Right lung (tissue), 2 donors: ENCODE measurements at regions not wholly inside any gene's neighbourhood (a gene's known extent, or its start where the extent isn't known, plus 50 kb on each side); places are given as distances from the start of the nearest gene placed in this dataset.
"Not testable (repeated sequence)": the region's sequence is repeated elsewhere in the genome, so short reads cannot be mapped to it uniquely, and the experiment has no call there.

ENCODE experiments used
- DNase-seq, 2 donors: peaks; one replicate each; pipeline ENCODE4 v3.0.0-alpha.2; 2013

GRCh38 chr12:124130691-124131591 lies 157.9 kb downstream of the ZNF664 start:
- DNase-seq = no peak

- no peak for DNase-seq
Observed at GRCh38 chr12:124131659-124132058, 158.6 kb downstream of the ZNF664 start.

DNA sequence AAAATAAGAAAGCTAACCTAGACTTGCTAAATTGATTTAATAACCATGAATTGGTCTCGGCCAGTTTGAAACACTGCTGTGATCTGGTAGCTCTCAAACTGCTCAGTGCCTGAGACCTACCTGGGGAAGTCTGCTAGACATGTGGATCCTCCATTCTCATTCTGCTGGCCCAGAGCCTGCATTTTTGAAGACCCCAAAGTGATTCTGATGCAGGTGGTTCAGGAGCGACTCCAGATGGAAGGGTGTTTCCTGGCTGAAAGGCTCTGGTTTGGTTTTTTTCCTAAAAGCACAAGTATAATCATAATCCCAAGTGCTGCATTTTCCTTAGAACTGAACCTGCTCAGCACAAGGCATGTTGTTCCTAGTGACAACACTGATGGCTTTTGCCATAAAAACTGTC lies 159.5 kb downstream of the ZNF664 start:
- DNase-seq = no peak

GRCh38 chr12:124136796-124137195 lies 158.1 kb upstream of the RFLNA start:
- DNase-seq = no peak

DNA sequence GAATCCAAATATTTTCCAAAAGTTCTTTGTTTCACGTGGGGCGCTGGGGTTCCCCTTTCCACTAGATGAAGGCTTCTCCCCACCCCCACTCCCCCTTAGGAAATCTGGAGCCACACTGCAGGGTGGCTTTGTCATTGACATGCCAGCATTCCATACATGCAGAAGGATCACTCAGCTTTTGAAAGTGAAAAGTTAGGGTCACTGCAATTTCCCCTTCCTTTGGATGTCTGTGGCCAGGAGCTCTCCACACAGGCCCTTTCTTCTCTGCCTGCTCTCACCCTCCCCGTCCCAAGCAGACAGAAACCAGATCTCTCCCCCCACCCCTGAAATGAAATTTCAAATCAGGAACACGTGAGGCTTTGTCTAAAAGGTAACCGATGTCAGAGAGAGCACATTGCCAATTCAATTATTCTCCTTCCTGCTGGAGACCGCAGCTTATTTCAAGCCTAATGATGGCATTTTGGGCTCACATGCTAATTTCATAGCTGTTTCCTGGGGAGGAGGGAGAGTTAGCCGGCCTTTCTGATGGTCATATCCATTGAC lies 153.9 kb upstream of the RFLNA start:
- DNase-seq = no peak

GRCh38 chr12:124141611-124142010 lies 153.3 kb upstream of the RFLNA start:
- DNase-seq = not testable (repeated sequence)

GRCh38 chr12:124142395-124143035 lies 152.4 kb upstream of the RFLNA start:
- DNase-seq = no peak

DNA sequence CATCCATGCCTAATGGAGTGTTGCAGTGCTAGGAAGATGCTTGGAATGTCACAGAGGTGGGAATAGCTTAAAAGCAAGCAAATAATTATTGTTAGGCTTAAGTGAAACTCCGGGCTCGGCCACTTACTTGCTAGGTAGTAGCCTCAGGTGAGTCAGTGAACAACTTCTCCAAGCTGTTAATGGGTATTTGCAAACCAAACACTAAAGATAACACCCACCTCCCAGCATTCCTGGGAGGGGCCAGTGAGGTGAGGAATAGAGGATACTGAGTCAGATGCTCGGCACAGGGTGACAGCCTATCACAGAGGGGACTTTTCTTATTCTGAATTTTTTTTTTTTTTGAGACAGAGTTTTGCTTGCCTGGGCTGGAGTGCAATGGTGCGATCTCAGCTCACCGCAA lies 151.2 kb upstream of the RFLNA start:
- DNase-seq = no peak

GRCh38 chr12:124144531-124145194 lies 150.2 kb upstream of the RFLNA start:
- DNase-seq = no peak

- no peak for DNase-seq
Observed at GRCh38 chr12:124147027-124147426, 147.9 kb upstream of the RFLNA start.

GRCh38 chr12:124147575-124147974 lies 147.3 kb upstream of the RFLNA start:
- no peak for DNase-seq

DNA sequence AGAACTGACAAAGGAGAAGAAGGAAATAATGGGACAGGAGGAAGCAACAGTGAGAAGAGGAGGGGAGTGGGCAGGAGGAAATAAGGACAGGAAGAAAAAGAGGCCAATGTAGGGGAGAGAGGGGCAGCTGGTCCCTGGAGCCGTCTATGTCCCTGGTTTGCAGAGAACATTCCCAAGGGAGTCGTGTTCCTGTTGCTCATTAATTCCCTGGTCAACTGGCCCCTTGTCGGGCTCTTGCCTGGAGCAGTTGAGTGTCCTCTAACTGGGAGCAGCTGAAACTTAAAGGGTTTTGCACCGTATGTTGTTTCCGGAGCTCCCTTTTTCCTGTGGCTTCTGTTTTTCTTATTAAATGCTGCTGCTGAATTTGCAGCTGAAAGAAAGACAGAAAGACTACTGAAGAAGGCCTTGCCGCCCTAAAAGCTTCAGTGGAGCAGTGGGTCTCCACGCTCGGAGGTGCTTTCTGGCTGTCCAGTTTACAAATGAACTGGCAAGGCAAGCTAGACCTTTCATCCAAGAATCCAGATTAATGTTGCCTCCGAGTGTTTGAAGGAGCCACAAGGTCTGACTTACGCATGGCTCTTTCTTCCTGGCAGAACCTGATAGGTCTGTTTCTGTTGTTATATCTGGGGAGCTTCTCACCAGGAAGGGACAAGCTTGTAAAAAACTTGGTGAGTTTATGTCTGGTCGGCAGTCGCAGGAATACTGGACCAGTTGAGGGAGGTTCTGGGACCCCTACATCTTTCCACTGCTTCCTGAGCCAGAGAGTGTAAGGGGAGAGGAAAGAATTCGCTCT lies 146.2 kb upstream of the RFLNA start:
- no peak for DNase-seq

DNA sequence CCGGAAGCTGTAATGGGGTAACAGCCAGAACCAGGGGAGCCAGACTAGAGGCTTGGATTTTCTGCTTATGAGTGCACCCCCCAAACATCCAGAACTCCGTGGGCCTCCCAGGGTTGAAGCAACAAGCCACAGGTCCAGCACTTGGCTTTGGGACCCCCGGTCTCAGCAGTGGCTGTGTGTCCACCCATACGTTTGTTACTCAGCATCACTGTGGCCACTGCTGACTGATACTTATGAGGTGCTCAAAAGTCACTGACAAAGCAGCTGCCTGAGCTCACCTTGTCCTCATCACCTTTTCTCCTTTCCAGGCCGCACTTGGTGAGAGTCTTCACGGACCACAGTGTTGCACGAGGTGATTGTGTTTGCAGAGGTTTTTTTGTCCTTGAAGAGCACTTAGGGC lies 145.6 kb upstream of the RFLNA start:
- DNase-seq = no peak

DNA sequence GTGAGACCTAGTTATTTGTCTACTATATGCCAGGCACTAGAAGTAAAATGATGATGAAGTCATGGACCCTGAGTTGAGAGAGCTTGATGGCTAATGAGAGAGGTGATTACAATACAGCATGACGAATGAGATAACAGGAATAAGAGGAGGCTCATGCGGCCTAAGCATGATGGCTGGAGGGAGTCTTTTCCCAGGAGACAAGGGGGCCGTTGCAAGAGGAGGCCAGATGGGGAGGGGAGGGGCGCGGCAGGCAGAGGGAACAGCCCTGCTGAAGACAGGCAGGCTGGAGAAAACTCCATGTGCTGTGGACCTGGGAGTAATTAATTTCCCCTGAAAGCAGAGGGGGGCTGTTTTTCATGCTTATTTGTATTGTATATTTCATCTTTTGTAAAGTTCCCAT lies 144.7 kb upstream of the RFLNA start:
- no peak for DNase-seq

DNA sequence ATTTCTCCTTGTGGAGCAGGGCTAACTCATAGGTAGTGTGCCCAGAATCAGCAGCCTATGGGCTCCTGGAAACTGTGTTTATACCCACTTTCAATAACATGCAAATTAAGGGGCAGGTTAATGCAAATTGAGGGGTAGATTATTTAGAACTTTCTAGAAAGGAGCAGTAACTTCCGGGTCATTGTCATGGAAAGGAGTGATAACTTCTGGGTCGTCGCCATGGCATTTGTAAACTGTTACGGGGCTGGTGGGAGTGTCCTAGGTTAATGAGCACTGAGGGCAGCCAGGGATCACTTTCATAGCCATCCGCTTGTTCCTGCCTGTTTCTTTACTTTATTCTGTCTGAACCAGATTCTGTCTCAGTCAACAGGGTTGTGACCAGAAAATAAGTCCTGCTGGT lies 143.3 kb upstream of the RFLNA start:
- DNase-seq = no peak

- no peak for DNase-seq
Observed at GRCh38 chr12:124152731-124153130, 142.2 kb upstream of the RFLNA start.

DNA sequence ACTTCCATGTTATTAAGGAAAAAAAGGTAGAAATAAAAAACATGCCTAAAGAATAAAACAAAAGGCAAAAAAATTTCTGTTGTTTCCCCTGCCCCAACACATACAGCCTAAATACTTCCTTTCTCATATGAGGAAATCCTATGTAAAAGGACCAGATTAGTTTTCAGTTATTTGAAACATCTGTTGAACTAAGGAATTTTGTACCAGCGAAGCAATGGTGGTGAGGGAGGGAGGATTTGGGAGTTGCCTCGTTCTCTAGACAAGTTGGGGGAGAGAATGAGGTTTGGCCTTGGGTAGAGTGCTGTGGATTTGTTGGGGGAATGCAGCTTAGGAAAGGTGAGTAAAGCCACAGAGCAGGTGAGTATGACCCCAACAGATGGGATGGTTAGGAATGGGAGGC lies 141.5 kb upstream of the RFLNA start:
- DNase-seq = no peak

DNA sequence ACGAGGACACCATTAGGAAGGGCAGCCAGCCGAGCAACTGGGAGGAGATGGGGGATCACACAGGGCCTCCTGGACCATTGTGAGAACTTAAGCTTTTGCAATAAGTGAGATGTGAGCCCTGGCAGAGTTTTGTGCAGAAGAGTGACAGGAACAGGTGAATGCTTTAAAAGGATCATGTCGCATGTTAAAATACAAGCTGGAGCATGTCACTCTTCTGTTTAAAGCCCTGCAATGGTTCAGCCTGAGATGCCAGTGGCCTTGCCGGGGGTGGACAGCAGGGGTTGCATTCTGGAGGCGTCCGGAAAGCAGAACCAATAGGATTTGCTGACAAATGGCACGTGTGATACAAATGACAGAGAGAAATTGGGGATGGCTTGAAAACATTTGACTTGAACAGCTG lies 137.5 kb upstream of the RFLNA start:
- no peak for DNase-seq

DNA sequence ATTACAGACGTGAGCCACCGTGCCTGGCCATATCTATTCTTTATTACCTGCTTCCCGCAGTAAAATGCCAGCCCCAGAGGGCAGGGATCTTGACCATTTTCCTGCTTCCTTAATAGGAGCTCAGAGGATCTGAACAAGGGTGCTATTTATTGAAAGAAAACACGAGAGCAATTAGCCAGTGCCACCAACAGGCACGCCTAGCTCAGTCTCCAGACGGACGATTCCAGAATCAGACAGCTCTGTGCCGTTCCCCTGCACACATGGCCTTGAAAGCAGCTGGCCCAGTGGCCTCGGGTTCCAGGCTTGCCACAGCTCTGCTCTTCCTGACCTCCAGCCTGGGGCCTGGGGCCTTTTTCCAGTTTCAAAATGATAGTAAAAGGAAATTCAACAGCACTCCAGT lies 135.2 kb upstream of the RFLNA start:
- no peak for DNase-seq

GRCh38 chr12:124160097-124160756 lies 134.7 kb upstream of the RFLNA start:
- DNase-seq = no peak

DNA sequence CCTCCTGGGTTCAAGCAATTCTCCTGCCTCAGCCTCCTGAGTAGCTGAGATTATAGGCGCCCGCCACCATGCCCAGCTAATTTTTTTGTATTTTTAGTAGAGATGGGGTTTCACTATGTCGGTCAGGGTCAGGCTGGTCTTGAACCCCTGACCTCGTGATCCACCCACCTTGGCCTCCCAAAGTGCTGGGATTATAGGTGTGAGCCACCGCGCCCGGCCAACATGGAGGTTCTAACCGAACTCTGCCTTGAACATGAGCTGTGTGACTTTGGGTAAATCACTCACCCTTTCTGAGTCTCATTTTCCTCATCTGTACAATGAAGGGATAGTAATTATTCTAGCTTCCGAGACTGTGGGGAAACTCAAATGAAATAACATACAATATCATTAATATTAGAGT lies 133.5 kb upstream of the RFLNA start:
- not testable (repeated sequence) for DNase-seq
